ENCODE measurements at regions not wholly inside any gene's neighbourhood (a gene's known extent, or its start where the extent isn't known, plus 50 kb on each side); places are given as distances from the start of the nearest gene placed in this dataset.

- H4K91ac ChIP-seq (ENCODE audit: insufficient read length, low read depth, low read length) = no peak overlapping the region
- H3K36me3 Mint-ChIP-seq (ENCODE audit: insufficient read depth in 1 of 3, low read depth in 3 of 3) = no peaks in the 10 kb centered on the region
- H3K4ac ChIP-seq (ENCODE audit: low read depth, low read length) = no peak overlapping the region
- no peak overlapping the region for H3K4me3 Mint-ChIP-seq
- no peak overlapping the region for H2BK12ac ChIP-seq (ENCODE audit: insufficient read length, low read depth, low read length)
- DNase-seq = no peak
- peaks cover 6% of the 10 kb centered on the region; the same call in 1 of the 2 replicates for H3K4me1 ChIP-seq (ENCODE audit: insufficient read depth, low read length)
- H3K4me2 ChIP-seq (ENCODE audit: insufficient read depth, insufficient read length, low read length) = no peak overlapping the region
- no peaks in the 10 kb centered on the region for H3K27me3 ChIP-seq (ENCODE audit: insufficient read depth, low read length)
- H3K79me1 ChIP-seq (ENCODE audit: insufficient read depth, low read depth, low read length, poor library complexity, severe bottlenecking) = no peaks in the 10 kb centered on the region
- H2BK15ac ChIP-seq (ENCODE audit: low read depth, low read length) = no peak overlapping the region
- H3K27me3 Mint-ChIP-seq (ENCODE audit: low read depth) = peaks cover 18% of the 10 kb centered on the region
- H3K14ac ChIP-seq (ENCODE audit: insufficient read depth, low read length) = no peak overlapping the region
- H3K9me3 ChIP-seq (ENCODE audit: control insufficient read depth, low read depth, low read length) = no peaks in the 10 kb centered on the region
- H4K20me1 ChIP-seq (ENCODE audit: control insufficient read depth, insufficient read depth, insufficient read length) = no peaks in the 10 kb centered on the region
- no peak for TF ChIP-seq CTCF (conservative IDR thresholded peaks at IDR 0.05)
- no peak overlapping the region for H2AFZ ChIP-seq (ENCODE audit: low read length)
- H3K18ac ChIP-seq (ENCODE audit: insufficient read length, low read depth, low read length) = no peak overlapping the region
- peaks cover 12 to 13% of the 10 kb centered on the region in 2 experiments for H3K4me1 Mint-ChIP-seq
- H2BK120ac ChIP-seq (ENCODE audit: low read depth, low read length, poor library complexity, severe bottlenecking) = no peak overlapping the region
- no peak overlapping the region for H4K8ac ChIP-seq (replicated peaks; ENCODE audit: insufficient read length, low read depth, low read length)
- no peak overlapping the region for H3K27ac ChIP-seq (ENCODE audit: insufficient read length, low read depth, low read length)
- H3K56ac ChIP-seq (ENCODE audit: insufficient read length, low read depth, low read length) = no peak overlapping the region
- no peaks in the 10 kb centered on the region for H3K79me2 ChIP-seq (ENCODE audit: insufficient read depth, low read length)
- no peak overlapping the region for H3K23ac ChIP-seq (ENCODE audit: insufficient read length, low read depth, low read length)
- H3K27ac Mint-ChIP-seq = no peak overlapping the region
- H4K5ac ChIP-seq (ENCODE audit: insufficient read length, low read depth, low read length) = no peak overlapping the region
- no peak overlapping the region for H2BK5ac ChIP-seq (ENCODE audit: insufficient read length, low read length)
- no peak overlapping the region for H3T11ph ChIP-seq (ENCODE audit: low read length)
- H3K9me3 Mint-ChIP-seq = no peaks in the 10 kb centered on the region
- WGBS (ENCODE audit: extremely low coverage, insufficient read length, low lambda C conversion rate) = no CpG with 5 or more reads among the region's 2 CpGs
- no peak overlapping the region for H2AK5ac ChIP-seq (ENCODE audit: insufficient read length, low read length)
- H2BK20ac ChIP-seq (ENCODE audit: low read depth, low read length, poor library complexity, severe bottlenecking) = no peak overlapping the region
- no peak overlapping the region for H3K9ac ChIP-seq (ENCODE audit: extremely low read depth, insufficient read length, low read length)
- H3K23me2 ChIP-seq (ENCODE audit: insufficient read length, low read depth, low read length, poor library complexity, severe bottlenecking) = no peaks in the 10 kb centered on the region
Measured at GRCh38 chr9:117480729-117481128, 65.9 kb upstream of the ASTN2 start.
